Smooth muscle cell (in vitro differentiated cells): ENCODE measurements at regions not wholly inside any gene's neighbourhood (a gene's known extent, or its start where the extent isn't known, plus 50 kb on each side); places are given as distances from the start of the nearest gene placed in this dataset.

ENCODE experiments used
- DNase-seq: peaks from one replicate; lab custom pipeline; 2025; ENCODE audit not compliant: unreplicated experiment; lab: John Stamatoyannopoulos, UW
- H2AFZ ChIP-seq: fragments of 200-600 bp; sonication (generic); 2 replicates; pipeline ENCODE4 v1.6.0; 2016; ENCODE audit warnings: antibody characterized with exemption, low read depth, mild to moderate bottlenecking
- H3F3A ChIP-seq: fragments of 200-600 bp; sonication (generic); 2 replicates; pipeline ENCODE4 v1.6.0; 2017; ENCODE audit warnings: antibody characterized with exemption, low read depth
- H3K27ac ChIP-seq: fragments of 200-600 bp; sonication (generic); 2 replicates; pipeline ENCODE4 v1.5.1; 2016; ENCODE audit warnings: low read depth, mild to moderate bottlenecking
- H3K27me3 ChIP-seq: fragments of 200-600 bp; sonication (generic); 2 replicates; pipeline ENCODE4 v1.6.1; 2016; ENCODE audit warnings: low read depth, mild to moderate bottlenecking
- H3K36me3 ChIP-seq: fragments of 200-600 bp; sonication (generic); 2 replicates; pipeline ENCODE4 v1.5.1; 2016; ENCODE audit warnings: low read depth
- H3K4me1 ChIP-seq: fragments of 200-600 bp; sonication (generic); 2 replicates; pipeline ENCODE4 v1.5.1; 2016; ENCODE audit warnings: low read depth
- H3K4me2 ChIP-seq: fragments of 200-600 bp; sonication (generic); 2 replicates; pipeline ENCODE4 v1.6.0; 2016; ENCODE audit warnings: mild to moderate bottlenecking
- H3K4me3 ChIP-seq: fragments of 200-600 bp; sonication (generic); 2 replicates; pipeline ENCODE4 v1.5.1; 2016; ENCODE audit warnings: mild to moderate bottlenecking
- H3K79me2 ChIP-seq: fragments of 200-600 bp; sonication (generic); 2 replicates; pipeline ENCODE4 v1.6.0; 2016; ENCODE audit warnings: low read depth, mild to moderate bottlenecking
- H3K9ac ChIP-seq: fragments of 200-600 bp; sonication (generic); 2 replicates; pipeline ENCODE4 v1.6.0; 2016; ENCODE audit warnings: low read depth
- H3K9me3 ChIP-seq: fragments of 200-600 bp; sonication (generic); replicated peaks from 2 replicates; pipeline ENCODE4 v1.5.1; 2016; ENCODE audit warnings: low read depth
- H4K20me1 ChIP-seq: fragments of 200-600 bp; sonication (generic); 2 replicates; pipeline ENCODE4 v1.6.0; 2016; ENCODE audit warnings: low read depth
- CTCF ChIP-seq: fragments of 200-600 bp; sonication (generic); IDR thresholded peaks from 2 replicates; pipeline ENCODE4 v1.5.1; 2017; ENCODE audit warnings: borderline replicate concordance, mild to moderate bottlenecking, antibody characterized with exemption; ENCODE audit not compliant: insufficient read depth, poor library complexity, severe bottlenecking
- WGBS: methylation state at CpG from one replicate; pipeline ENCODE4 v1.1.7; 2016; ENCODE audit warnings: low lambda C conversion rate; 5-methylcytosine and 5-hydroxymethylcytosine counted together

- TF ChIP-seq CTCF: no peak
- WGBS: 100% methylated on average over 1 of the region's 1 CpG
Measured at GRCh38 chr3:152103257-152103656, 165.5 kb upstream of the MBNL1 start.

GRCh38 chr3:152104847-152105415, 163.8 kb upstream of the MBNL1 start:
- no peaks in the 10 kb centered on the region for H3K36me3 ChIP-seq
- no peak overlapping the region for H3K9ac ChIP-seq
- no peaks in the 10 kb centered on the region for H3F3A ChIP-seq
- H3K9me3 ChIP-seq: no peaks in the 10 kb centered on the region
- no peak overlapping the region for H3K4me2 ChIP-seq
- 96% methylated on average over 3 of the region's 3 CpGs for WGBS
- no peaks in the 10 kb centered on the region for H3K27me3 ChIP-seq
- H3K4me3 ChIP-seq: no peak overlapping the region
- no peak for DNase-seq
- H3K4me1 ChIP-seq: no peaks in the 10 kb centered on the region
- TF ChIP-seq CTCF: no peak
- no peaks in the 10 kb centered on the region for H4K20me1 ChIP-seq
- H3K27ac ChIP-seq: no peak overlapping the region
- no peak overlapping the region for H2AFZ ChIP-seq
- H3K79me2 ChIP-seq: no peaks in the 10 kb centered on the region

More at GRCh38 chr3:152103257-152103656, 165.5 kb upstream of the MBNL1 start:
- H3K36me3 ChIP-seq: no peaks in the 10 kb centered on the region
- no peak overlapping the region for H3K4me2 ChIP-seq
- H3K9me3 ChIP-seq: no peaks in the 10 kb centered on the region
- no peak for DNase-seq
- no peak overlapping the region for H3K4me3 ChIP-seq
- no peaks in the 10 kb centered on the region for H3K79me2 ChIP-seq
- H2AFZ ChIP-seq: no peak overlapping the region
- no peak overlapping the region for H3K27ac ChIP-seq
- no peaks in the 10 kb centered on the region for H4K20me1 ChIP-seq
- no peaks in the 10 kb centered on the region for H3K4me1 ChIP-seq
- H3K9ac ChIP-seq: no peak overlapping the region
- no peaks in the 10 kb centered on the region for H3K27me3 ChIP-seq
- no peaks in the 10 kb centered on the region for H3F3A ChIP-seq

- H4K20me1 ChIP-seq: no peaks in the 10 kb centered on the region
- no peak overlapping the region for H3K4me2 ChIP-seq
- H3K27me3 ChIP-seq: no peaks in the 10 kb centered on the region
- no peaks in the 10 kb centered on the region for H3F3A ChIP-seq
- TF ChIP-seq CTCF: no peak
- no peak overlapping the region for H3K4me3 ChIP-seq
- H2AFZ ChIP-seq: no peak overlapping the region
- H3K27ac ChIP-seq: no peak overlapping the region
- DNase-seq: no peak
- H3K36me3 ChIP-seq: no peaks in the 10 kb centered on the region
- no peaks in the 10 kb centered on the region for H3K79me2 ChIP-seq
- no peak overlapping the region for H3K9ac ChIP-seq
- WGBS: 54% methylated on average over 5 of the region's 5 CpGs
- no peaks in the 10 kb centered on the region for H3K9me3 ChIP-seq
- no peaks in the 10 kb centered on the region for H3K4me1 ChIP-seq
Measured at GRCh38 chr3:152105446-152105845, 163.3 kb upstream of the MBNL1 start.

GRCh38 chr3:152109038-152109437, 159.7 kb upstream of the MBNL1 start:
- no peaks in the 10 kb centered on the region for H3K36me3 ChIP-seq
- H3K4me2 ChIP-seq: no peak overlapping the region
- H3K27ac ChIP-seq: no peak overlapping the region
- H4K20me1 ChIP-seq: no peaks in the 10 kb centered on the region
- H3K79me2 ChIP-seq: no peaks in the 10 kb centered on the region
- no peak for DNase-seq
- no peaks in the 10 kb centered on the region for H3K27me3 ChIP-seq
- H3K9me3 ChIP-seq: no peaks in the 10 kb centered on the region
- H2AFZ ChIP-seq: no peak overlapping the region
- H3F3A ChIP-seq: no peaks in the 10 kb centered on the region
- no peak overlapping the region for H3K4me3 ChIP-seq
- TF ChIP-seq CTCF: no peak
- no peaks in the 10 kb centered on the region for H3K4me1 ChIP-seq
- H3K9ac ChIP-seq: no peak overlapping the region
